ENCODE measurements at regions not wholly inside any gene's neighbourhood (a gene's known extent, or its start where the extent isn't known, plus 50 kb on each side); places are given as distances from the start of the nearest gene placed in this dataset.

GRCh38 chr9:8254541-8254940, 455.0 kb upstream of the DMAC1 start:
- TF ChIP-seq GLIS3 (CRISPR knock-in tag; IDR thresholded peaks at IDR 0.05), result no peak
- no peak for TF ChIP-seq OSR1 (CRISPR knock-in tag; IDR thresholded peaks at IDR 0.05)
- TF ChIP-seq, protein P1, sequence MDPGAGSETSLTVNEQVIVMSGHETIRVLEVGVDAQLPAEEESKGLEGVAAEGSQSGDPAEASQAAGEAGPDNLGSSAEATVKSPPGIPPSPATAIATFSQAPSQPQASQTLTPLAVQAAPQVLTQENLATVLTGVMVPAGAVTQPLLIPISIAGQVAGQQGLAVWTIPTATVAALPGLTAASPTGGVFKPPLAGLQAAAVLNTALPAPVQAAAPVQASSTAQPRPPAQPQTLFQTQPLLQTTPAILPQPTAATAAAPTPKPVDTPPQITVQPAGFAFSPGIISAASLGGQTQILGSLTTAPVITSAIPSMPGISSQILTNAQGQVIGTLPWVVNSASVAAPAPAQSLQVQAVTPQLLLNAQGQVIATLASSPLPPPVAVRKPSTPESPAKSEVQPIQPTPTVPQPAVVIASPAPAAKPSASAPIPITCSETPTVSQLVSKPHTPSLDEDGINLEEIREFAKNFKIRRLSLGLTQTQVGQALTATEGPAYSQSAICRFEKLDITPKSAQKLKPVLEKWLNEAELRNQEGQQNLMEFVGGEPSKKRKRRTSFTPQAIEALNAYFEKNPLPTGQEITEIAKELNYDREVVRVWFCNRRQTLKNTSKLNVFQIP (CRISPR knock-in tag; IDR thresholded peaks at IDR 0.05; ENCODE audit: borderline replicate concordance, low read depth), result no peak
- no peak for TF ChIP-seq PPARA (CRISPR knock-in tag; IDR thresholded peaks at IDR 0.05; ENCODE audit: borderline replicate concordance)
- TF ChIP-seq, protein P2, sequence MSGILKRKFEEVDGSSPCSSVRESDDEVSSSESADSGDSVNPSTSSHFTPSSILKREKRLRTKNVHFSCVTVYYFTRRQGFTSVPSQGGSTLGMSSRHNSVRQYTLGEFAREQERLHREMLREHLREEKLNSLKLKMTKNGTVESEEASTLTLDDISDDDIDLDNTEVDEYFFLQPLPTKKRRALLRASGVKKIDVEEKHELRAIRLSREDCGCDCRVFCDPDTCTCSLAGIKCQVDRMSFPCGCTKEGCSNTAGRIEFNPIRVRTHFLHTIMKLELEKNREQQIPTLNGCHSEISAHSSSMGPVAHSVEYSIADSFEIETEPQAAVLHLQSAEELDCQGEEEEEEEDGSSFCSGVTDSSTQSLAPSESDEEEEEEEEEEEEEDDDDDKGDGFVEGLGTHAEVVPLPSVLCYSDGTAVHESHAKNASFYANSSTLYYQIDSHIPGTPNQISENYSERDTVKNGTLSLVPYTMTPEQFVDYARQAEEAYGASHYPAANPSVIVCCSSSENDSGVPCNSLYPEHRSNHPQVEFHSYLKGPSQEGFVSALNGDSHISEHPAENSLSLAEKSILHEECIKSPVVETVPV (CRISPR knock-in tag; IDR thresholded peaks at IDR 0.05), result no peak
- TF ChIP-seq ZNF70 (CRISPR knock-in tag; IDR thresholded peaks at IDR 0.05), result no peak
- no peak for ATAC-seq

- ATAC-seq, result no peak
- TF ChIP-seq ZC3H10 (CRISPR knock-in tag; IDR thresholded peaks at IDR 0.05), result no peak
- TF ChIP-seq, protein P2 (CRISPR knock-in tag; IDR thresholded peaks at IDR 0.05), result no peak
- no peak for TF ChIP-seq ZFP30 (CRISPR knock-in tag; IDR thresholded peaks at IDR 0.05)
- no peak for TF ChIP-seq SNAI2 (CRISPR knock-in tag; IDR thresholded peaks at IDR 0.05)
- TF ChIP-seq, protein P1 (CRISPR knock-in tag; IDR thresholded peaks at IDR 0.05; ENCODE audit: borderline replicate concordance, low read depth), result no peak
- no peak for TF ChIP-seq ZNF8 (CRISPR knock-in tag; IDR thresholded peaks at IDR 0.05)
- TF ChIP-seq, protein P3, sequence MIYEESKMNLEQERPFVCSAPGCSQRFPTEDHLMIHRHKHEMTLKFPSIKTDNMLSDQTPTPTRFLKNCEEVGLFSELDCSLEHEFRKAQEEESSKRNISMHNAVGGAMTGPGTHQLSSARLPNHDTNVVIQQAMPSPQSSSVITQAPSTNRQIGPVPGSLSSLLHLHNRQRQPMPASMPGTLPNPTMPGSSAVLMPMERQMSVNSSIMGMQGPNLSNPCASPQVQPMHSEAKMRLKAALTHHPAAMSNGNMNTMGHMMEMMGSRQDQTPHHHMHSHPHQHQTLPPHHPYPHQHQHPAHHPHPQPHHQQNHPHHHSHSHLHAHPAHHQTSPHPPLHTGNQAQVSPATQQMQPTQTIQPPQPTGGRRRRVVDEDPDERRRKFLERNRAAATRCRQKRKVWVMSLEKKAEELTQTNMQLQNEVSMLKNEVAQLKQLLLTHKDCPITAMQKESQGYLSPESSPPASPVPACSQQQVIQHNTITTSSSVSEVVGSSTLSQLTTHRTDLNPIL (CRISPR knock-in tag; IDR thresholded peaks at IDR 0.05; ENCODE audit: low read depth), result no peak
These were observed 452.9 kb upstream of the DMAC1 start for GRCh38 chr9:8252445-8252844.

DNA sequence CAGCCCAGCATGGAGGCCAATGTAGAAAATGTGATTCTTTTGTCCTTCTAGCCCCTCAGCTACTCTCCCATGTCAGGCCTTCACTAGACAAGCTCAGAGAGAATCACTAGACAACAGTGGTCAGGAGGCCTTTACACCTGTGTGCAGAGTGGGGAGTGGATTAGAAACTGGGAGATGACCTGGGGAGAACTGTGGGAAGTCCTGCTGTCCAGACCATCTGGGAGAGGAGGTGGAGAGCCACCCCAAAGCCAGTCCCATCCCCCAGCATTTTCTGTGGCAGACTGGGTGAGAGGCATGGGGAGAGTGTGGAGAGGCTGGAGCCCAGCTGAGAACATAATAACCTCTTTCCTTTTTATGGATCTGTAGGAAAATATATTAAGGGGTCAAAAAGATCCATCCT, 452.0 kb upstream of the DMAC1 start:
- ATAC-seq, result no peak
- TF ChIP-seq OSR1 (CRISPR knock-in tag; IDR thresholded peaks at IDR 0.05) (no peak), ZC3H10 (CRISPR knock-in tag; IDR thresholded peaks at IDR 0.05) (no peak), TCF4 (CRISPR knock-in tag; IDR thresholded peaks at IDR 0.05; ENCODE audit: borderline replicate concordance) (no peak)

- TF ChIP-seq PPARA (CRISPR knock-in tag; IDR thresholded peaks at IDR 0.05; ENCODE audit: borderline replicate concordance), result no peak
- TF ChIP-seq, protein P2 (CRISPR knock-in tag; IDR thresholded peaks at IDR 0.05), result no peak
- TF ChIP-seq SNAI2 (CRISPR knock-in tag; IDR thresholded peaks at IDR 0.05), result no peak
- no peak for TF ChIP-seq ZNF70 (CRISPR knock-in tag; IDR thresholded peaks at IDR 0.05)
- no peak for ATAC-seq
These were observed 445.0 kb upstream of the DMAC1 start for GRCh38 chr9:8244505-8245092.

DNA sequence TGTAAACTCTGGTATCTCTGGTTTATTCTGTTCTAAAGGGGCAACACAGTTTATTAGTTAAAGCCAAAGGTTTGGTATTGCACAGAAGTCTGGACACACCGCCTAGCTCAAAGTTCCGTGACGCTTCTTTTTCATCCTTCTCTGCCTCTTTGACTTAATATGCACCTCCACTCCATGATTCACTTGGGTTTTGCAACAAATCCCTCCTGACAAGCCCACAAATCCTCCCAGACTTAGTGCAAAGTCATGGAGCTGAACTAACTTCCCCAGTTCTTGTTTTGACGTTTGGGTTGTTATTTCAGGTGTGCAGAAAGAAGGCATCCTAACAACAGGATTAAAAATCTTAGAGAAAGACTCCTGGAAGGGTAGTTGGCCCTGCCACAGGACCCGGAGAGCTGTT, 441.6 kb upstream of the DMAC1 start:
- no peak for ATAC-seq
- TF ChIP-seq ZNF70 (CRISPR knock-in tag; IDR thresholded peaks at IDR 0.05), result no peak
- TF ChIP-seq, protein P1 (CRISPR knock-in tag; IDR thresholded peaks at IDR 0.05; ENCODE audit: borderline replicate concordance, low read depth), result no peak
- TF ChIP-seq, protein P3 (CRISPR knock-in tag; IDR thresholded peaks at IDR 0.05; ENCODE audit: low read depth), result no peak
- TF ChIP-seq, protein P4, sequence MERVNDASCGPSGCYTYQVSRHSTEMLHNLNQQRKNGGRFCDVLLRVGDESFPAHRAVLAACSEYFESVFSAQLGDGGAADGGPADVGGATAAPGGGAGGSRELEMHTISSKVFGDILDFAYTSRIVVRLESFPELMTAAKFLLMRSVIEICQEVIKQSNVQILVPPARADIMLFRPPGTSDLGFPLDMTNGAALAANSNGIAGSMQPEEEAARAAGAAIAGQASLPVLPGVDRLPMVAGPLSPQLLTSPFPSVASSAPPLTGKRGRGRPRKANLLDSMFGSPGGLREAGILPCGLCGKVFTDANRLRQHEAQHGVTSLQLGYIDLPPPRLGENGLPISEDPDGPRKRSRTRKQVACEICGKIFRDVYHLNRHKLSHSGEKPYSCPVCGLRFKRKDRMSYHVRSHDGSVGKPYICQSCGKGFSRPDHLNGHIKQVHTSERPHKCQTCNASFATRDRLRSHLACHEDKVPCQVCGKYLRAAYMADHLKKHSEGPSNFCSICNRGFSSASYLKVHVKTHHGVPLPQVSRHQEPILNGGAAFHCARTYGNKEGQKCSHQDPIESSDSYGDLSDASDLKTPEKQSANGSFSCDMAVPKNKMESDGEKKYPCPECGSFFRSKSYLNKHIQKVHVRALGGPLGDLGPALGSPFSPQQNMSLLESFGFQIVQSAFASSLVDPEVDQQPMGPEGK (CRISPR knock-in tag; IDR thresholded peaks at IDR 0.05; ENCODE audit: borderline replicate concordance), result no peak
- no peak for TF ChIP-seq TOX (CRISPR knock-in tag; IDR thresholded peaks at IDR 0.05; ENCODE audit: borderline replicate concordance)

Data from SK-N-SH treated with all-trans-retinoic acid at 6 μM for 48 hours (cell line).